ENCODE measurements at regions not wholly inside any gene's neighbourhood (a gene's known extent, or its start where the extent isn't known, plus 50 kb on each side); places are given as distances from the start of the nearest gene placed in this dataset.

- TF ChIP-seq NFRKB (IDR thresholded peaks at IDR 0.05) (no peak), FOXM1 (IDR thresholded peaks at IDR 0.05; ENCODE audit: borderline replicate concordance) (no peak), ELF4 (IDR thresholded peaks at IDR 0.05) (no peak), TARDBP (IDR thresholded peaks at IDR 0.05) (no peak), ARNT (IDR thresholded peaks at IDR 0.05) (no peak), HDGF (IDR thresholded peaks at IDR 0.05; ENCODE audit: borderline replicate concordance) (no peak), SP1 (IDR thresholded peaks at IDR 0.05) (no peak)
Measured at GRCh38 chr12:124123296-124124000, 150.4 kb downstream of the ZNF664 start.

Data from HEK293T (cell line).